ENCODE measurements at regions not wholly inside any gene's neighbourhood (a gene's known extent, or its start where the extent isn't known, plus 50 kb on each side); places are given as distances from the start of the nearest gene placed in this dataset.

GRCh38 chr1:67918067-67918466, 84.8 kb upstream of the GNG12 start:
- in situ Hi-C loops (cut with MboI): no loop called here
- CTCF ChIA-PET: interaction anchor here (0.9 kb wide), 1 partner anchor 152 kb away, joined by 3 read pairs; no protein-coding TSS in a partner anchor

GRCh38 chr1:67917006-67917405, 83.7 kb upstream of the GNG12 start:
- Histone ChIP-seq H3K9ac (ENCODE audit: control insufficient read depth, insufficient read depth, low read length) (no peak overlapping the region), H3K27me3 (replicated peaks in 1 of 2; ENCODE audit: control insufficient read depth in 2 of 2, insufficient read depth in 2 of 2, low read length in 1 of 2) (no peaks in the 10 kb centered on the region), H2AFZ (ENCODE audit: control insufficient read depth, low read depth, low read length) (no peak overlapping the region), H3K79me2 (ENCODE audit: control insufficient read depth, insufficient read depth, low read length) (no peaks in the 10 kb centered on the region), H3K27ac (ENCODE audit: control insufficient read depth, insufficient read depth) (no peak overlapping the region), H3K4me3 (no peak overlapping the region), H3K9me3 (replicated peaks; ENCODE audit: control insufficient read depth, insufficient read depth, low read length) (no peaks in the 10 kb centered on the region), H3K4me2 (ENCODE audit: control insufficient read depth, insufficient read depth) (no peak overlapping the region), H3K36me3 (ENCODE audit: control insufficient read depth in 2 of 2, insufficient read depth in 2 of 2, low read length in 1 of 2) (no peaks in the 10 kb centered on the region), H4K20me1 (ENCODE audit: control insufficient read depth, insufficient read depth) (no peaks in the 10 kb centered on the region), H3K4me1 (ENCODE audit: control insufficient read depth, insufficient read depth, low read length) (no peaks in the 10 kb centered on the region)
- ATAC-seq: no peak
- in situ Hi-C loops (cut with MboI) (no loop called here), intact Hi-C loops (cut with micrococcal nuclease; ENCODE audit: unreplicated experiment) (loop anchor here (10.0 kb wide), 1 partner anchor 62 kb away; no protein-coding TSS in a partner anchor)
- no peak for DNase-seq (ENCODE audit: low read depth, low spot score)
- no peak for FAIRE-seq
- no TSS peak for BruUV-seq (replicated peaks)
- CTCF ChIA-PET: no interaction called here
- SMC1A ChIA-PET (ENCODE audit: uncharacterized antibody, unreplicated experiment): interaction anchor here (1.4 kb wide), 1 partner anchor 8 kb away, joined by 3 read pairs; no protein-coding TSS in a partner anchor
- no peak for TF ChIP-seq BCL3 (IDR thresholded peaks at IDR 0.05; ENCODE audit: borderline replicate concordance, insufficient read depth, low read depth, low read length, poor library complexity, severe bottlenecking)
- TF ChIP-seq EP300 (IDR thresholded peaks at IDR 0.05; ENCODE audit: borderline replicate concordance in 1 of 2, control insufficient read depth in 1 of 2, low read depth in 2 of 2, low read length in 2 of 2): no peak
- TF ChIP-seq ZNF384 (IDR thresholded peaks at IDR 0.05; ENCODE audit: borderline replicate concordance, low read depth, low read length): no peak
- no peak for TF ChIP-seq MYB (IDR thresholded peaks at IDR 0.05; ENCODE audit: borderline replicate concordance, low read depth, low read length)
- TF ChIP-seq TCF7 (IDR thresholded peaks at IDR 0.05; ENCODE audit: borderline replicate concordance): no peak
- no peak for TF ChIP-seq SPI1 (IDR thresholded peaks at IDR 0.05; ENCODE audit: borderline replicate concordance, insufficient read depth, low read depth, low read length)
- no peak for TF ChIP-seq IKZF1 (conservative IDR thresholded peaks at IDR 0.05)
- TF ChIP-seq IKZF2 (IDR thresholded peaks at IDR 0.05): no peak
- no peak for TF ChIP-seq NR2F1 (conservative IDR thresholded peaks at IDR 0.05)
- no peak for TF ChIP-seq ZZZ3 (IDR thresholded peaks at IDR 0.05; ENCODE audit: control insufficient read depth, insufficient read length, low read depth)
- no peak for TF ChIP-seq STAT3 (IDR thresholded peaks at IDR 0.05; ENCODE audit: low read depth, low read length)
- RAD21 ChIA-PET (ENCODE audit: unreplicated experiment): no interaction called here
- POLR2A ChIA-PET: no interaction called here

More at GRCh38 chr1:67918067-67918466, 84.8 kb upstream of the GNG12 start:
- H3K4me2 ChIP-seq (ENCODE audit: control insufficient read depth, insufficient read depth): no peak overlapping the region
- no peaks in the 10 kb centered on the region for H3K36me3 ChIP-seq (ENCODE audit: control insufficient read depth in 2 of 2, insufficient read depth in 2 of 2, low read length in 1 of 2)
- TF ChIP-seq ESRRA (IDR thresholded peaks at IDR 0.05; ENCODE audit: low read length): no peak
- no peak for TF ChIP-seq NBN (IDR thresholded peaks at IDR 0.05)
- no peak for TF ChIP-seq LARP7 (IDR thresholded peaks at IDR 0.05)
- TF ChIP-seq ZBTB33 (IDR thresholded peaks at IDR 0.05): no peak
- H3K9me3 ChIP-seq (replicated peaks; ENCODE audit: control insufficient read depth, insufficient read depth, low read length): no peaks in the 10 kb centered on the region
- H3K27me3 ChIP-seq (replicated peaks in 1 of 2; ENCODE audit: control insufficient read depth in 2 of 2, insufficient read depth in 2 of 2, low read length in 1 of 2): no peaks in the 10 kb centered on the region
- H4K20me1 ChIP-seq (ENCODE audit: control insufficient read depth, insufficient read depth): no peaks in the 10 kb centered on the region
- ChIA-PET SMC1A (ENCODE audit: uncharacterized antibody, unreplicated experiment) (no interaction called here), RAD21 (ENCODE audit: unreplicated experiment) (no interaction called here), POLR2A (no interaction called here)
- no peak overlapping the region for H3K27ac ChIP-seq (ENCODE audit: control insufficient read depth, insufficient read depth)
- no peak overlapping the region for H3K9ac ChIP-seq (ENCODE audit: control insufficient read depth, insufficient read depth, low read length)
- intact Hi-C loops (cut with micrococcal nuclease; ENCODE audit: unreplicated experiment): loop anchor here (10.0 kb wide), 1 partner anchor 63 kb away; no protein-coding TSS in a partner anchor
- no peak overlapping the region for H3K4me3 ChIP-seq
- H3K79me2 ChIP-seq (ENCODE audit: control insufficient read depth, insufficient read depth, low read length): no peaks in the 10 kb centered on the region
- ATAC-seq: no peak
- no peaks in the 10 kb centered on the region for H3K4me1 ChIP-seq (ENCODE audit: control insufficient read depth, insufficient read depth, low read length)
- no peak overlapping the region for H2AFZ ChIP-seq (ENCODE audit: control insufficient read depth, low read depth, low read length)
- no TSS peak for BruUV-seq (replicated peaks)
- FAIRE-seq: no peak
- 16% methylated on average over 2 of the region's 2 CpGs for WGBS (ENCODE audit: insufficient coverage, insufficient replicate concordance, low lambda C conversion rate, missing lambda C conversion rate)
- DNase-seq (ENCODE audit: low read depth, low spot score): no peak
